Thymus (tissue), 11 donors: ENCODE measurements at regions not wholly inside any gene's neighbourhood (a gene's known extent, or its start where the extent isn't known, plus 50 kb on each side); places are given as distances from the start of the nearest gene placed in this dataset.
"Not testable (repeated sequence)": the region's sequence is repeated elsewhere in the genome, so short reads cannot be mapped to it uniquely, and the experiment has no call there.

Experiments used
- DNase-seq, 9 donors: peaks; one replicate each; pipeline ENCODE4 v3.0.0-alpha.2; 2013; ENCODE audit warnings: low spot score in 9 of 9, low read depth in 6 of 9, missing footprints in 1 of 9
- H3K27ac ChIP-seq, 2 donors: one replicate each; pipeline ENCODE4 v1.5.1; 2013; ENCODE audit warnings: control low read depth in 1 of 2, low read depth in 1 of 2, low read length in 1 of 2, mild to moderate bottlenecking in 1 of 2, moderate library complexity in 1 of 2
- H3K27me3 ChIP-seq, 2 donors: one replicate each; pipeline ENCODE4 v1.5.1; 2013; ENCODE audit warnings: low read length in 1 of 2; ENCODE audit not compliant: control insufficient read depth in 2 of 2, insufficient read depth in 1 of 2
- H3K36me3 ChIP-seq, 2 donors: one replicate each; pipeline ENCODE4 v1.5.1; 2013; ENCODE audit warnings: low read length in 1 of 2, mild to moderate bottlenecking in 1 of 2, moderate library complexity in 1 of 2; ENCODE audit not compliant: control insufficient read depth in 2 of 2, insufficient read depth in 2 of 2
- H3K4me1 ChIP-seq, 2 donors: one replicate each; pipeline ENCODE4 v1.5.1; 2013; ENCODE audit warnings: low read length in 2 of 2; ENCODE audit not compliant: control insufficient read depth in 2 of 2, insufficient read depth in 2 of 2
- H3K4me3 ChIP-seq, 2 donors: one replicate each; pipeline ENCODE4 v1.5.1; 2013; ENCODE audit warnings: low read length in 2 of 2, control low read depth in 1 of 2, mild to moderate bottlenecking in 1 of 2
- H3K9me3 ChIP-seq, 2 donors: one replicate each; pipeline ENCODE4 v1.5.1; 2013; ENCODE audit warnings: low read length in 1 of 2, mild to moderate bottlenecking in 1 of 2; ENCODE audit not compliant: control insufficient read depth in 2 of 2, insufficient read depth in 1 of 2
- WGBS: extraction: QIAGEN DNeasy Blood & Tissue Kit; methylation state at CpG from one replicate; pipeline ENCODE4 v1.1.7; 2013; 5-methylcytosine and 5-hydroxymethylcytosine counted together
- donor health status: healthy.

GRCh38 chr3:110015231-110015963, 678.1 kb upstream of the DPPA4 start:
- no peaks in the 10 kb centered on the region for H3K9me3 ChIP-seq
- 95% methylated on average over 4 of the region's 4 CpGs for WGBS
- no peaks in the 10 kb centered on the region for H3K4me1 ChIP-seq
- no peak overlapping the region for H3K27ac ChIP-seq
- no peaks in the 10 kb centered on the region for H3K36me3 ChIP-seq
- H3K4me3 ChIP-seq: no peak overlapping the region
- no peak for DNase-seq
- H3K27me3 ChIP-seq: no peaks in the 10 kb centered on the region

- H3K36me3 ChIP-seq: no peaks in the 10 kb centered on the region
- H3K27ac ChIP-seq: no peak overlapping the region
- DNase-seq: no peak
These were observed 679.0 kb upstream of the DPPA4 start for GRCh38 chr3:110016235-110016815.

GRCh38 chr3:110017304-110017703, 680.0 kb upstream of the DPPA4 start:
- Histone ChIP-seq H3K4me3 (no peak overlapping the region), H3K27me3 (no peaks in the 10 kb centered on the region), H3K4me1 (no peaks in the 10 kb centered on the region), H3K36me3 (no peaks in the 10 kb centered on the region), H3K27ac (no peak overlapping the region), H3K9me3 (no peaks in the 10 kb centered on the region)
- DNase-seq: no peak

More at GRCh38 chr3:110016235-110016815, 679.0 kb upstream of the DPPA4 start:
- Histone ChIP-seq H3K4me3 (no peak overlapping the region), H3K4me1 (no peaks in the 10 kb centered on the region), H3K27me3 (no peaks in the 10 kb centered on the region), H3K9me3 (no peaks in the 10 kb centered on the region)
- WGBS: 79% methylated on average over 3 of the region's 3 CpGs

- Histone ChIP-seq H3K9me3 (no peaks in the 10 kb centered on the region), H3K27ac (no peak overlapping the region), H3K27me3 (no peaks in the 10 kb centered on the region), H3K4me3 (no peak overlapping the region), H3K4me1 (no peaks in the 10 kb centered on the region), H3K36me3 (no peaks in the 10 kb centered on the region)
- DNase-seq: no peak
- 33% methylated on average over 1 of the region's 1 CpG for WGBS
These were observed 684.3 kb upstream of the DPPA4 start for GRCh38 chr3:110021659-110022058.

GRCh38 chr3:110023022-110023421, 685.7 kb upstream of the DPPA4 start:
- not testable (repeated sequence) for H3K4me3 ChIP-seq, H3K4me1 ChIP-seq, DNase-seq, H3K27me3 ChIP-seq, H3K27ac ChIP-seq, H3K9me3 ChIP-seq, H3K36me3 ChIP-seq
- WGBS: 85% methylated on average over 1 of the region's 1 CpG

- Histone ChIP-seq H3K9me3 (no peaks in the 10 kb centered on the region), H3K27ac (no peak overlapping the region), H3K4me1 (no peaks in the 10 kb centered on the region), H3K36me3 (no peaks in the 10 kb centered on the region), H3K27me3 (no peaks in the 10 kb centered on the region), H3K4me3 (no peak overlapping the region)
- DNase-seq: no peak
- WGBS: 84% methylated on average over 2 of the region's 2 CpGs
These were observed 689.1 kb upstream of the DPPA4 start for GRCh38 chr3:110026421-110026820.

GRCh38 chr3:110027446-110028080, 690.2 kb upstream of the DPPA4 start:
- no peak for DNase-seq
- no peak overlapping the region for H3K4me3 ChIP-seq
- 90% methylated on average over 4 of the region's 4 CpGs for WGBS
- H3K27me3 ChIP-seq: no peaks in the 10 kb centered on the region
- H3K9me3 ChIP-seq: no peaks in the 10 kb centered on the region
- H3K27ac ChIP-seq: no peak overlapping the region
- H3K4me1 ChIP-seq: no peaks in the 10 kb centered on the region
- H3K36me3 ChIP-seq: no peaks in the 10 kb centered on the region

- Histone ChIP-seq H3K27me3 (no peaks in the 10 kb centered on the region), H3K4me1 (no peaks in the 10 kb centered on the region), H3K4me3 (no peak overlapping the region), H3K27ac (no peak overlapping the region), H3K36me3 (no peaks in the 10 kb centered on the region), H3K9me3 (no peaks in the 10 kb centered on the region)
- 70% methylated on average over 2 of the region's 2 CpGs for WGBS
- no peak for DNase-seq
These were observed 694.6 kb upstream of the DPPA4 start for GRCh38 chr3:110031975-110032374.

- H3K36me3 ChIP-seq: no peaks in the 10 kb centered on the region
- no peak for DNase-seq
- H3K27me3 ChIP-seq: no peaks in the 10 kb centered on the region
- no peak overlapping the region for H3K4me3 ChIP-seq
- no peaks in the 10 kb centered on the region for H3K4me1 ChIP-seq
- H3K27ac ChIP-seq: no peak overlapping the region
- H3K9me3 ChIP-seq: no peaks in the 10 kb centered on the region
- WGBS: 87% methylated on average over 1 of the region's 1 CpG
These were observed 722.1 kb upstream of the DPPA4 start for GRCh38 chr3:110059431-110059830.
